ENCODE measurements at regions not wholly inside any gene's neighbourhood (a gene's known extent, or its start where the extent isn't known, plus 50 kb on each side); places are given as distances from the start of the nearest gene placed in this dataset.

- TF ChIP-seq CTCF (IDR thresholded peaks at IDR 0.05) (no peak), POLR2A (IDR thresholded peaks at IDR 0.05) (no peak), EP300 (IDR thresholded peaks at IDR 0.05) (no peak)
Observed at GRCh38 chr2:160731856-160732255, 238.2 kb upstream of the RBMS1 start.
